AG09309 (cell line): ENCODE measurements at regions not wholly inside any gene's neighbourhood (a gene's known extent, or its start where the extent isn't known, plus 50 kb on each side); places are given as distances from the start of the nearest gene placed in this dataset.

Experiments
- DNase-seq: peaks from one replicate; pipeline ENCODE4 v3.0.0-alpha.2; 2010; ENCODE audit warnings: low read depth
- H3K4me3 ChIP-seq: 2 replicates; pipeline ENCODE4 v1.5.1; 2011; ENCODE audit warnings: mild to moderate bottlenecking, low read depth, low read length, moderate library complexity; ENCODE audit not compliant: control insufficient read depth
- TF ChIP-seq, protein P1 (sequence below): IDR thresholded peaks from 2 replicates; pipeline ENCODE4 v1.5.1; 2011; ENCODE audit warnings: mild to moderate bottlenecking, low read depth, low read length, inconsistent platforms; ENCODE audit not compliant: insufficient read depth, control insufficient read depth; ENCODE audit errors: missing control alignments

DNA sequence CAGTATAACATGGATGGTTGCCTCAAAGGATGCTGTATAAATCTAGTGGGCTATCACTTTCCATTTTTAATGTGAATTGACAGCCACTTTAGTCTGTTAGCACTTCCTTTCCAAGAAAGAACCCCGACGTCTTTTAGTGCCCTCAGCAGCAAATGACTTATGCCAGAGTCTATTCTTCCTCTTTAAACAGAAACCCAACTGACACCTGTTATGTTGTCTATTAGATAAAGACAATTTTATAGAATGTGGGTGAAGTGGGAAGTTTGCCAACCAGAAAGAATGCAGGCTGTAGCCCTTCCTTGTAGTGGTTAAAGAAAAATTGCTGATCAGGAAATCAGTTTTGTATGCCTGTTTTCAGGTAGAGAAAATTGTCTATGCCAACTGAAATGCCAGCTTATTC lies 344.9 kb downstream of the ZNF326 start:
- no peak for DNase-seq
- H3K4me3 ChIP-seq = no peak overlapping the region
- TF ChIP-seq, protein P1, sequence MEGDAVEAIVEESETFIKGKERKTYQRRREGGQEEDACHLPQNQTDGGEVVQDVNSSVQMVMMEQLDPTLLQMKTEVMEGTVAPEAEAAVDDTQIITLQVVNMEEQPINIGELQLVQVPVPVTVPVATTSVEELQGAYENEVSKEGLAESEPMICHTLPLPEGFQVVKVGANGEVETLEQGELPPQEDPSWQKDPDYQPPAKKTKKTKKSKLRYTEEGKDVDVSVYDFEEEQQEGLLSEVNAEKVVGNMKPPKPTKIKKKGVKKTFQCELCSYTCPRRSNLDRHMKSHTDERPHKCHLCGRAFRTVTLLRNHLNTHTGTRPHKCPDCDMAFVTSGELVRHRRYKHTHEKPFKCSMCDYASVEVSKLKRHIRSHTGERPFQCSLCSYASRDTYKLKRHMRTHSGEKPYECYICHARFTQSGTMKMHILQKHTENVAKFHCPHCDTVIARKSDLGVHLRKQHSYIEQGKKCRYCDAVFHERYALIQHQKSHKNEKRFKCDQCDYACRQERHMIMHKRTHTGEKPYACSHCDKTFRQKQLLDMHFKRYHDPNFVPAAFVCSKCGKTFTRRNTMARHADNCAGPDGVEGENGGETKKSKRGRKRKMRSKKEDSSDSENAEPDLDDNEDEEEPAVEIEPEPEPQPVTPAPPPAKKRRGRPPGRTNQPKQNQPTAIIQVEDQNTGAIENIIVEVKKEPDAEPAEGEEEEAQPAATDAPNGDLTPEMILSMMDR = no peak

DNA sequence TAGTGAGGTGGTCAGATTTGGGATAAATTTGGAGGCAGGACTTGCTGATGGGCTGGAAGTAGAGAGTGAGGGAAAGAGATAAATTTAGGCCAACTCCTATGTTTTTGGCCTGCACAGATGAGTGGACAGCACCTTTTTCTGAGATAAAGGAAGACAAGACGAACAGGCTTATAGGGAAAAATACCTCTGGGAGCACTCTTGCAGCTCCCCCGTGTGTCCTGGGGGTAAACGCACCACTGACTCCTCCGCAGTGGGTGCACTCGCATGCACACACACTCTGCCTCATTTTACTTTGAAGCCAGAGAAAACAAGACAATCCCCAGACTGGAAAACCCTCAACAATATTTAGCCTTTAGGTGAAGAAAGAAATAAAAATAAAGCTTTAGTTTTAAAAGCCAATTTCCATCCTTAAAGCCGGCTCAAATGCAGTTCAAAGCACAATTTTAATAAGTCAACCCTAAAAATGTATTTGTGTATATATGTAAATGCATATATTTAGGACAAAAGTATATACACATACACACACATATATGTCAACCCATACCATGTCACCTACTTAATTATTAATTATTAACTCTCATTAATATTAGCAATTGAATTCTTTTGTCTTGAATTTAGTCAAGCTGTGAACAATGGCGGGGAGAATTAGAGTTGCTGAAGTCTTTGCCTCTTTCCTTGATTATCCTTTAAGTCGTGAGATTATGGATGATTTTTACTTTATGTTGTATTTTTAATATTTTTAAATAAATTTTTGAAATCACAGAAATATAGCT lies 341.8 kb downstream of the ZNF326 start:
- H3K4me3 ChIP-seq = no peak overlapping the region
- TF ChIP-seq, protein P1 = no peak
- no peak for DNase-seq

DNA sequence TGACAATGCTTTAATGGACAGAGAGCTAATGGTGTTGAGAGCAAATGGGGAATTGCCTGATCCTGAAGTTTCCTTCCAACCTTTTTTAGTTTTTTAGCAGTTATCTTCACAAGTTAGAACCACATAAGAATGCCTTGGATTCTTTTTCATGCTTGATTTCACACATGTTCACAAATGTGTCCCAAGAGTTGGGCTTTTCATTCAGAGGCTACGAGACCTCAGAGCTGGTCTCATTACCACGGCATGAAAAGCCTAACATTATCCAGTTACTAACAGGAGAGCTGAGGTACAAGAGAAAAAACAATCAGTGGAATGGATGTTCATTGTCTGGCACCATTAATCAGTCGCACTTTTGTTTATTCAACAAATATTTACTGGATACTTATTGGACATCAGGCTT lies 340.6 kb downstream of the ZNF326 start:
- no peak for DNase-seq
- H3K4me3 ChIP-seq = no peak overlapping the region
- TF ChIP-seq, protein P1 = no peak

DNA sequence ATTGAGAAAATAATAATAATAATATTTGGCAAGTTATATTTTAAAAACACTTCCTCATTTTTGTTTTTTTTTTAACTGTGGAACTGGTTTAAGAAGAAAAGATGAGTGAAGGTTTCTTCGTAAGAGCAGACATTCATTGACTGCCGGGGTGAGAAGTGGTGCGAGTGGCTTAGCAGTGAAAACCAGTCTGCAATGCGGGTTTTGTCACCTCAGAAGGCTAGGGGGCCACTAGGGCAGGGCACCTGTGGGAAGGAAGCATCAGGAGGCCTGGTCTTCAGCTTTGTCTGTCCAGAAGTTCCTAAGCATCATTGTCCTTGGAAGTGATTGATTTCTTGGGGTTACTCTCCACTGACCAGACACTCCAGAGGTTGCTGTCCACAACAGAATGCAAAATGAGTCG lies 339.2 kb downstream of the ZNF326 start:
- TF ChIP-seq, protein P1 = no peak
- no peak for DNase-seq

DNA sequence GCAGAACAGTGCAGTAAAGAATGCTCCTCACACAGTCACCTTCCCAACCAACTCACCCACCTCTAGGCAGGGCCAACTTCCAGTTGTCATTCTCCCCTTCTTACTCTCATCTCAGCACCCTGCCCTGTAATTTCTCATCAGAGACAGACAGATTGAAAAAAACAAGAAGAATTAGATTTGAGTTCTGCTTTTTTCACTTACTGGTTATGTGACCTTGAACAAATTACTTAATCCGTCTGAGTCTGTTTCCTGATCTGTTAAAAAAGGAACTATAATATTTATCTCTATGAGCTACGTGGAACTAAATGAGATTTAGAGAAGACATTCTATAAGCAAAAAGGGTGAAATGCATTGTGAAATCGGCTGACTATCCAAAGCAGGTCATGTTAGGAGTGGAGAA lies 330.3 kb downstream of the ZNF326 start:
- H3K4me3 ChIP-seq = no peak overlapping the region
- TF ChIP-seq, protein P1 = no peak
- no peak for DNase-seq

More for the DNA sequence above, 339.2 kb downstream of the ZNF326 start:
- H3K4me3 ChIP-seq = no peak overlapping the region

DNA sequence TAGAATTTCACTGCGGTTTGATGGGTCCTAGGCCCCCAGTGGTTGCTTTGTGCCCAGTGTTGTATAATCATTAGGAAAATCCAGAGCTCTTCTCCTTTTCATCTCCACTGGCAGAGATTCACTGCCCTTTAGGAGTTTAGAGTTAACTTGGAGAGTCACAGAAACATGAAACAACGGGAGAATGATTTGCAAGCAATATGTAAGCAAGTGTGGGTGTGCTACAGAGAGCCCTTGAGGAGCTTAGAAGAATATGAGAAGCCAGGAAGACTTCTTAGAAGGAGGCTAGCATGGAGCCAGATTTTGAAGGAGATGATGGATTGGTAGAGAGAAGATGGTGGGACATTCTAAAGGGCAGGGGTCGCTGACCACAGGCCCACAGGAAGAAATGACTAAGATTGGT lies 327.3 kb downstream of the ZNF326 start:
- DNase-seq = no peak
- TF ChIP-seq, protein P1 = no peak
- H3K4me3 ChIP-seq = no peak overlapping the region

DNA sequence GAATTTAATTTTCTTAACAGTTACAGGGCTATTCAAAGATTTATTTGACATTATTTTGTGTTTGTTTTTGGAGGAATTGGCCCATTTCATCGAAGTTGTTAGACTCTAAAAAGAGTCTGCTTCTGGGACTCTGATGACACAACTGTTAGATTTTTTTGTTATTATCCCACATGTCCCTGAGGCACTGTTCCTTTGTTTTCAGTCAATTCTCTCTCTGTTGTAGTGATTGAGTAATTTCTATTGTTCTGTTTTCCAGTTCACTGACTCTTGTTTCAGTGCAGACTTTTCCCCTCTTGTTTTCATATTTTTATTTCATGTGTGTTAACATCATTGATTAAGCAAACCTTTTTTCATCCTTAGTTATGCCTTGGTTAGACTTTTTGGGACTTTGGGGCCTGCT lies 325.0 kb downstream of the ZNF326 start:
- TF ChIP-seq, protein P1 = no peak
- no peak overlapping the region for H3K4me3 ChIP-seq
- DNase-seq = no peak
